Tibial artery (tissue), 4 donors: ENCODE measurements at regions not wholly inside any gene's neighbourhood (a gene's known extent, or its start where the extent isn't known, plus 50 kb on each side); places are given as distances from the start of the nearest gene placed in this dataset.

Source experiments
- DNase-seq, 2 donors: peaks; one replicate each; pipeline ENCODE4 v3.0.0-alpha.2; 2019
- H3K27ac ChIP-seq, 2 donors: fragments of 200-600 bp; sonication (generic) in 1 of 2; 1 replicate in 1 of 2; 2 replicates in 1 of 2; pipeline ENCODE4 v1.5.1; 2018 to 2019; ENCODE audit warnings: mild to moderate bottlenecking in 1 of 2
- H3K27me3 ChIP-seq, 2 donors: fragments of 200-600 bp; sonication (generic) in 1 of 2; one replicate each; pipeline versions ENCODE4 v1.5.1 to v1.6.0; 2016 to 2019
- H3K36me3 ChIP-seq, 3 donors: fragments of 200-600 bp; sonication (generic) in 2 of 3; one replicate each; pipeline ENCODE4 v1.5.1; 2016 to 2019; ENCODE audit warnings: mild to moderate bottlenecking in 2 of 3
- H3K4me1 ChIP-seq, 4 donors: fragments of 200-600 bp; sonication (generic) in 2 of 4; 1 replicate in 3 of 4; 2 replicates in 1 of 4; pipeline ENCODE4 v1.5.1; 2016 to 2019
- H3K4me3 ChIP-seq, 2 donors: fragments of 200-600 bp; sonication (generic) in 1 of 2; 1 replicate in 1 of 2; 2 replicates in 1 of 2; pipeline ENCODE4 v1.5.1; 2018 to 2019; ENCODE audit warnings: mild to moderate bottlenecking in 2 of 2
- H3K9me3 ChIP-seq, 3 donors: fragments of 200-600 bp; sonication (generic) in 1 of 3; one replicate each; pipeline ENCODE4 v1.5.1; 2016 to 2019
- CTCF ChIP-seq, 2 experiments: fragments of 200-600 bp in 1 of 2; fragments of 450-650 bp in 1 of 2; IDR thresholded peaks; one replicate each; pipeline ENCODE4 v1.5.1; 2017 to 2019; ENCODE audit warnings: antibody characterized with exemption in 2 of 2, mild to moderate bottlenecking in 1 of 2, moderate library complexity in 1 of 2
- intact Hi-C: fragments of 100-400 bp; cut with DNase I; formaldehyde crosslinking; loops from one replicate; pipeline ENCODE4 v1.15.0; 2023; ENCODE audit warnings: low total_unique reads

- no peak for DNase-seq
- intact Hi-C loops = no loop called here
- Histone ChIP-seq H3K36me3 (no peaks in the 10 kb centered on the region), H3K9me3 (no peaks in the 10 kb centered on the region), H3K4me1 (no peaks in the 10 kb centered on the region), H3K27ac (no peak overlapping the region), H3K4me3 (no peak overlapping the region), H3K27me3 (no peaks in the 10 kb centered on the region)
- no peak for TF ChIP-seq CTCF (IDR thresholded peaks at IDR 0.05)
Measured at GRCh38 chr5:30928956-30929355, 264.5 kb upstream of the CDH6 start.

- no peak for DNase-seq
- Histone ChIP-seq H3K36me3 (no peaks in the 10 kb centered on the region), H3K27me3 (no peaks in the 10 kb centered on the region), H3K4me3 (no peak overlapping the region), H3K27ac (no peak overlapping the region), H3K9me3 (no peaks in the 10 kb centered on the region), H3K4me1 (no peaks in the 10 kb centered on the region)
- TF ChIP-seq CTCF (IDR thresholded peaks at IDR 0.05) = no peak
- intact Hi-C loops = no loop called here
Measured at GRCh38 chr5:30926218-30926617, 267.3 kb upstream of the CDH6 start.

- no peak for TF ChIP-seq CTCF (IDR thresholded peaks at IDR 0.05)
Measured at GRCh38 chr5:30921388-30921787, 272.1 kb upstream of the CDH6 start.

GRCh38 chr5:30918171-30918570, 275.3 kb upstream of the CDH6 start:
- H3K9me3 ChIP-seq = no peaks in the 10 kb centered on the region
- H3K27me3 ChIP-seq = no peaks in the 10 kb centered on the region
- H3K4me3 ChIP-seq = no peak overlapping the region
- H3K36me3 ChIP-seq = no peaks in the 10 kb centered on the region
- H3K27ac ChIP-seq = no peak overlapping the region
- intact Hi-C loops = no loop called here
- no peaks in the 10 kb centered on the region for H3K4me1 ChIP-seq
- DNase-seq = no peak
- no peak for TF ChIP-seq CTCF (IDR thresholded peaks at IDR 0.05)

More at GRCh38 chr5:30921388-30921787, 272.1 kb upstream of the CDH6 start:
- intact Hi-C loops = no loop called here
- no peak for DNase-seq
- Histone ChIP-seq H3K27me3 (no peaks in the 10 kb centered on the region), H3K9me3 (no peaks in the 10 kb centered on the region), H3K4me3 (no peak overlapping the region), H3K27ac (no peak overlapping the region), H3K4me1 (no peaks in the 10 kb centered on the region), H3K36me3 (no peaks in the 10 kb centered on the region)

- no peaks in the 10 kb centered on the region for H3K27me3 ChIP-seq
- H3K4me3 ChIP-seq = no peak overlapping the region
- no peak for TF ChIP-seq CTCF (IDR thresholded peaks at IDR 0.05)
- H3K4me1 ChIP-seq = no peaks in the 10 kb centered on the region
- no peaks in the 10 kb centered on the region for H3K36me3 ChIP-seq
- H3K27ac ChIP-seq = no peak overlapping the region
- intact Hi-C loops = no loop called here
- no peak for DNase-seq
- no peaks in the 10 kb centered on the region for H3K9me3 ChIP-seq
Measured at GRCh38 chr5:30908356-30908755, 285.1 kb upstream of the CDH6 start.

- Histone ChIP-seq H3K4me3 (no peak overlapping the region), H3K4me1 (no peaks in the 10 kb centered on the region), H3K27me3 (no peaks in the 10 kb centered on the region), H3K27ac (no peak overlapping the region), H3K36me3 (no peaks in the 10 kb centered on the region), H3K9me3 (no peaks in the 10 kb centered on the region)
- no peak for DNase-seq
- intact Hi-C loops = no loop called here
- no peak for TF ChIP-seq CTCF (IDR thresholded peaks at IDR 0.05)
Measured at GRCh38 chr5:30900367-30900766, 293.1 kb upstream of the CDH6 start.
